ENCODE measurements at regions not wholly inside any gene's neighbourhood (a gene's known extent, or its start where the extent isn't known, plus 50 kb on each side); places are given as distances from the start of the nearest gene placed in this dataset.

DNA sequence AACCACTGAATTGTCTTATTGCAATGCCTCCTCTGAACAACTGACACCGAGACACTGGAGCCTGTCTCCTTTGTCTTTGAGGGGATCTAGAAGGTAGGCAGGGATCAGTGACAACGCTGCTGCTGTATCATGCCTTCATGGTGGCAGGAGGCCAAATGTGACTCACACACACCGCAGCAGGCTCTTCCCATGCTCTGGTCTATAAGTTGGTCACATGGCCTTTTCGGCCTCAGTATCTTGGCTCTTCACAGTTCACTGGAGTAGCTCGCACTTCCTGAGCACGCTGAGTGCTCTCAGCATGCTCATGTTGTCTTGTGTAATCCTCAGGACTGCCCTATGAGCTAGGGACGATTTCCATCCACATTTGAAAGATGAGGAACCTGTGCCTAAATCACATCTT lies 167.4 kb upstream of the PCSK2 start:
- Histone ChIP-seq H3K9me3 (ENCODE audit: insufficient read depth, low read depth, low read length) (peaks cover 4% of the 10 kb centered on the region; the same call in 1 of the 2 replicates), H3K9ac (ENCODE audit: low read depth, low read length, poor library complexity, severe bottlenecking) (no peak overlapping the region), H3K4me2 (ENCODE audit: low read depth, low read length, poor library complexity, severe bottlenecking) (no peak overlapping the region), H3K27me3 (ENCODE audit: insufficient read depth, low read length, poor library complexity, severe bottlenecking) (no peaks in the 10 kb centered on the region), H3K4me3 (ENCODE audit: low read length, poor library complexity, severe bottlenecking) (no peak overlapping the region), H3K4me1 (ENCODE audit: insufficient read depth, low read length, poor library complexity, severe bottlenecking) (no peaks in the 10 kb centered on the region), H3K79me2 (ENCODE audit: insufficient read depth, low read length) (no peaks in the 10 kb centered on the region), H4K20me1 (ENCODE audit: insufficient read depth, low read length, poor library complexity, severe bottlenecking) (no peaks in the 10 kb centered on the region), H3K36me3 (ENCODE audit: insufficient read depth, low read length) (no peaks in the 10 kb centered on the region), H3K9me2 (replicated peaks; ENCODE audit: low read depth, low read length) (no peaks in the 10 kb centered on the region), H3F3A (ENCODE audit: low read depth) (no peaks in the 10 kb centered on the region), H2AFZ (ENCODE audit: low read length) (no peak overlapping the region)
- TF ChIP-seq CTCF (conservative IDR thresholded peaks at IDR 0.05; ENCODE audit: low read length) (no peak), EZH2phosphoT487 (IDR thresholded peaks at IDR 0.05; ENCODE audit: borderline replicate concordance) (no peak)

GRCh38 chr20:17061715-17062114 lies 165.1 kb upstream of the PCSK2 start:
- Histone ChIP-seq H4K20me1 (ENCODE audit: insufficient read depth, low read length, poor library complexity, severe bottlenecking) (no peaks in the 10 kb centered on the region), H3K4me2 (ENCODE audit: low read depth, low read length, poor library complexity, severe bottlenecking) (no peak overlapping the region), H2AFZ (ENCODE audit: low read length) (no peak overlapping the region), H3F3A (ENCODE audit: low read depth) (no peaks in the 10 kb centered on the region), H3K4me1 (ENCODE audit: insufficient read depth, low read length, poor library complexity, severe bottlenecking) (no peaks in the 10 kb centered on the region), H3K9me2 (replicated peaks; ENCODE audit: low read depth, low read length) (no peaks in the 10 kb centered on the region), H3K79me2 (ENCODE audit: insufficient read depth, low read length) (no peaks in the 10 kb centered on the region), H3K9me3 (ENCODE audit: insufficient read depth, low read depth, low read length) (peaks cover 4% of the 10 kb centered on the region; the same call in 1 of the 2 replicates), H3K4me3 (ENCODE audit: low read length, poor library complexity, severe bottlenecking) (no peak overlapping the region), H3K27me3 (ENCODE audit: insufficient read depth, low read length, poor library complexity, severe bottlenecking) (no peaks in the 10 kb centered on the region), H3K9ac (ENCODE audit: low read depth, low read length, poor library complexity, severe bottlenecking) (no peak overlapping the region), H3K36me3 (ENCODE audit: insufficient read depth, low read length) (no peaks in the 10 kb centered on the region)
- TF ChIP-seq EZH2phosphoT487 (IDR thresholded peaks at IDR 0.05; ENCODE audit: borderline replicate concordance), result no peak
- no peak for TF ChIP-seq CTCF (conservative IDR thresholded peaks at IDR 0.05; ENCODE audit: low read length)

GRCh38 chr20:17062712-17063111 lies 164.1 kb upstream of the PCSK2 start:
- Histone ChIP-seq H2AFZ (ENCODE audit: low read length) (no peak overlapping the region), H3K79me2 (ENCODE audit: insufficient read depth, low read length) (no peaks in the 10 kb centered on the region)

More at GRCh38 chr20:17062712-17063111, 164.1 kb upstream of the PCSK2 start:
- H3K36me3 ChIP-seq (ENCODE audit: insufficient read depth, low read length), result no peaks in the 10 kb centered on the region
- no peaks in the 10 kb centered on the region for H4K20me1 ChIP-seq (ENCODE audit: insufficient read depth, low read length, poor library complexity, severe bottlenecking)
- H3F3A ChIP-seq (ENCODE audit: low read depth), result no peaks in the 10 kb centered on the region
- H3K9me2 ChIP-seq (replicated peaks; ENCODE audit: low read depth, low read length), result no peaks in the 10 kb centered on the region
- TF ChIP-seq EZH2phosphoT487 (IDR thresholded peaks at IDR 0.05; ENCODE audit: borderline replicate concordance) (no peak), CTCF (conservative IDR thresholded peaks at IDR 0.05; ENCODE audit: low read length) (no peak)
- peaks cover 4% of the 10 kb centered on the region; the same call in 1 of the 2 replicates for H3K9me3 ChIP-seq (ENCODE audit: insufficient read depth, low read depth, low read length)
- H3K4me2 ChIP-seq (ENCODE audit: low read depth, low read length, poor library complexity, severe bottlenecking), result no peak overlapping the region
- H3K27me3 ChIP-seq (ENCODE audit: insufficient read depth, low read length, poor library complexity, severe bottlenecking), result no peaks in the 10 kb centered on the region
- no peaks in the 10 kb centered on the region for H3K4me1 ChIP-seq (ENCODE audit: insufficient read depth, low read length, poor library complexity, severe bottlenecking)
- H3K4me3 ChIP-seq (ENCODE audit: low read length, poor library complexity, severe bottlenecking), result no peak overlapping the region
- H3K9ac ChIP-seq (ENCODE audit: low read depth, low read length, poor library complexity, severe bottlenecking), result no peak overlapping the region
